ENCODE measurements at regions not wholly inside any gene's neighbourhood (a gene's known extent, or its start where the extent isn't known, plus 50 kb on each side); places are given as distances from the start of the nearest gene placed in this dataset.

- TF ChIP-seq CTCF (IDR thresholded peaks at IDR 0.05) (no peak), POLR2A (IDR thresholded peaks at IDR 0.05) (no peak)
These were observed 186.0 kb upstream of the MGMT start for GRCh38 chr10:129280908-129281586.

All from lower leg skin (tissue), 3 donors.